ENCODE measurements at regions not wholly inside any gene's neighbourhood (a gene's known extent, or its start where the extent isn't known, plus 50 kb on each side); places are given as distances from the start of the nearest gene placed in this dataset.
A peak's percentile ranks its signal among the peaks of the same experiment; 100 is the strongest.

DNA sequence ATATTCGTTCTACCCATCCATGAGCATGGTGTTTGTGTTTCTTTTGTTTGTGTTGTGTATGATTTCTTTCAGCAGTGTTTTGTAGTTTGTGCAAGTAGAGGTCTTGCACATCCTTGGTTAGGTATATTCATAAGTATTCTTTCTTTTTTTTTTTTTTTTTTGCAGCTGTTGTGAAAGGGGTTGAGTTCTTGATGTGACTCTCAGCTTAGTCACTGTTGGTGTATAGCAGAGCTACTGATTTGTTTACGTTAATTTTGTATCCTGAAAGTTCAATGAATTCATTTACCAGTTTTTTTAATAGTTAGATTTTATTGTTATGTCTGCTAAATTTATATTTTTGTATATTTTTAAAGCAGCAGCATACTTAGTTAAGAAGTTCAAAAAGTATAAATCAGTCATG, 834.4 kb upstream of the NRXN1 start:
- Histone ChIP-seq H3K36me3 (ENCODE audit: control insufficient read depth, insufficient read depth, low read length, severe bottlenecking) (no peaks in the 10 kb centered on the region), H3K9me3 (ENCODE audit: control insufficient read depth, low read length) (no peaks in the 10 kb centered on the region), H3K4me3 (ENCODE audit: low read length) (no peak overlapping the region), H3K27me3 (replicated peaks; ENCODE audit: control insufficient read depth, insufficient read depth, low read length) (no peaks in the 10 kb centered on the region), H3K9ac (ENCODE audit: low read length) (no peak overlapping the region), H3K4me1 (ENCODE audit: control insufficient read depth, insufficient read depth, low read length) (no peaks in the 10 kb centered on the region)
- peak; percentile 6 for DNase-seq (ENCODE audit: low read depth)

DNA sequence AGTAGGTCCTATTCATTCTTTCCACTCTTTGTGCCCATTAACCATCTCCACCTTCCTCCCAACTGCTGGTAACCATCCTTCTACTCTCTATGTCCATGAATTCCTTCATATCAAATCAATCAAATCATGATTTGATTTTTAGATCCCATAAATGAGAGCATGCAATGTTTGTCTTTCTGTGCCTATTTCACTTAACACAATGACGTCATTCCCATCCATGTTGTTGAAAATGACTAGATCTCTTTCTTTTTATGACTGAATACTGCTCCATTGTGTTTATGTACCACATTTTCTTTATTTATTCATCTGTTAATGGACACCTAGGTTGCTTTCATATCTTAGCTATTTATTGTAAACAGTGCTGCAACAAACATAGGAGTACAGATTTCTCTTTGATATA, 827.3 kb upstream of the NRXN1 start:
- Histone ChIP-seq H3K9me3 (ENCODE audit: control insufficient read depth, low read length) (peaks cover 8% of the 10 kb centered on the region), H3K9ac (ENCODE audit: low read length) (no peak overlapping the region)
- DNase-seq (ENCODE audit: low read depth): no peak

DNA sequence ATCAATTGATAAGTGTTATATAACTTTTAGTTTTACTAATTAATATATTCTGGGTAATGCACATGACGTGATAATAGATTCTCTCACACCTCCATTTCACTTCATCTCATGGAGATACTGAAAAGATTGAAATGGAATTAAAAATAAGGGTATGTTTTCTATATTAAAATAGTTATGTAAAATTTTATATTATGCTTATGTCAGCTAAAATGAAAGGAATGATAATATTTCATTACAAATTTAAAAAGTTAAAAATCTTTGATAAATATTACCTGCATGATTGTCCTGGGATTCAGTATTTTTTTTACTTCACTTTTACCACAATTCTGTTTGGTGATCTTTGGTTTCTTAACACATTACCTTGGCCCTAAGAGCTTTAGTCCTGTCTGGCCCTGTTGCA, 823.8 kb upstream of the NRXN1 start:
- Histone ChIP-seq H3K9me3 (ENCODE audit: control insufficient read depth, low read length) (peaks cover 7% of the 10 kb centered on the region), H3K4me3 (ENCODE audit: low read length) (no peak overlapping the region), H3K4me1 (ENCODE audit: control insufficient read depth, insufficient read depth, low read length) (no peaks in the 10 kb centered on the region), H3K36me3 (ENCODE audit: control insufficient read depth, insufficient read depth, low read length, severe bottlenecking) (no peaks in the 10 kb centered on the region), H3K27me3 (replicated peaks; ENCODE audit: control insufficient read depth, insufficient read depth, low read length) (no peaks in the 10 kb centered on the region), H3K9ac (ENCODE audit: low read length) (no peak overlapping the region)
- DNase-seq (ENCODE audit: low read depth): no peak

More for the DNA sequence above, 827.3 kb upstream of the NRXN1 start:
- Histone ChIP-seq H3K4me3 (ENCODE audit: low read length) (no peak overlapping the region), H3K27me3 (replicated peaks; ENCODE audit: control insufficient read depth, insufficient read depth, low read length) (no peaks in the 10 kb centered on the region), H3K4me1 (ENCODE audit: control insufficient read depth, insufficient read depth, low read length) (no peaks in the 10 kb centered on the region), H3K36me3 (ENCODE audit: control insufficient read depth, insufficient read depth, low read length, severe bottlenecking) (no peaks in the 10 kb centered on the region)

DNA sequence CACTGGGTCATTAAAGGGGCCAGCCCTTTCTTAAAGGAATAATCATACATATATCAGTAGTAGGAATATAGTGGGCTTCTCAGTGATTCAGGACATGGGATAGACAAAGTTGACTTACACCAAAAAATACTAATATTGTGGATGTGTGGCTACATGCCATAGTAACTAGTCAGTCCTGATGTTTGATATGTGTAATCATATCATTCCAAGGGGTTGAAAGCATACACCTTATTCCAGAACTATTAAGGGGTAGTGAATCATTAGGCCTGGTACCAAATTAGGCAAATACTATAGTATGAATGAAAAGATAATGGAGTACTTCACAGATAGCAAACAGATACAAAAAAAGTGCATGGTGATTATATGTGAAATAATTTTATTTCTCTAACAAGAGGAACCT, 814.9 kb upstream of the NRXN1 start:
- Histone ChIP-seq H3K9ac (ENCODE audit: low read length) (no peak overlapping the region), H3K9me3 (ENCODE audit: control insufficient read depth, low read length) (peaks cover 11% of the 10 kb centered on the region), H3K4me3 (ENCODE audit: low read length) (no peak overlapping the region), H3K4me1 (ENCODE audit: control insufficient read depth, insufficient read depth, low read length) (no peaks in the 10 kb centered on the region), H3K27me3 (replicated peaks; ENCODE audit: control insufficient read depth, insufficient read depth, low read length) (no peaks in the 10 kb centered on the region), H3K36me3 (ENCODE audit: control insufficient read depth, insufficient read depth, low read length, severe bottlenecking) (no peaks in the 10 kb centered on the region)
- no peak for DNase-seq (ENCODE audit: low read depth)

DNA sequence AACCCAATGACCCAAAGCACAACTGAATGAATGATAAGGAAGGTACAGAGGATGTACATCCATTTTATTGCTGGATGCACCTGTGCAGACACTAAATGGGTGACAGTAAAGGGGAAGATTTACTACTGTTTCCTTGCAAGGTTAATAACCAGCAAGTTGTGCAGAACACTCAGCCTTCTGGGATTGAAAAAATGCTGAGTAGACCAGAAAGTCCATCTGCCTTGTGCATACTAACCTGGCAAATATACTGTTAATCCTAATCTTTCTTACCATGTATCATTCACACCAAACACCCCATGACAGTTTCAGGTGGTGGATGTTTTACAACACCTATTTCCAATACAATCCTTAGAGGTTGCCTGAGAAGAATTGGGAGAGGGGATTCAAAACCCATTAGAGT, 814.1 kb upstream of the NRXN1 start:
- no peaks in the 10 kb centered on the region for H3K27me3 ChIP-seq (replicated peaks; ENCODE audit: control insufficient read depth, insufficient read depth, low read length)
- no peak for DNase-seq (ENCODE audit: low read depth)
- no peak overlapping the region for H3K9ac ChIP-seq (ENCODE audit: low read length)
- peaks cover 15% of the 10 kb centered on the region for H3K9me3 ChIP-seq (ENCODE audit: control insufficient read depth, low read length)
- H3K4me1 ChIP-seq (ENCODE audit: control insufficient read depth, insufficient read depth, low read length): no peaks in the 10 kb centered on the region
- H3K4me3 ChIP-seq (ENCODE audit: low read length): no peak overlapping the region
- H3K36me3 ChIP-seq (ENCODE audit: control insufficient read depth, insufficient read depth, low read length, severe bottlenecking): no peaks in the 10 kb centered on the region

DNA sequence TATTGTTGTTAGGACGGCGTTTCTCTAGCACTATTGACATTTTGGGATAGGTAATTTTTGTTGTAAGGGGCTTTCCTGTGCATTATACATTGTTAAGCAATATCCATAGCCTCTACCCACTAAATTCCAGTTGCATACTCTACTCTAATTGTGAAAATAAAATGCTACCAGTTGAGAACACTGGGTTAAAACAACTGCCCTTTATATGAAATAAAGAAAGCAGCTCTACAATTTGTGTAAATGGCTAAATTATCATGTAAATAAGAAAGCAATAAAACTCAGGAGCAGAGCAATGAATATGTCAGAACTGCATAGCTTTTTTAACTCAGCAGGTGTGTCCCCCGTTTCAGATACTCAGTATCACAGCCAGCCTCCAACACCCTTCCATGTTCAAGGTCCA, 812.7 kb upstream of the NRXN1 start:
- Histone ChIP-seq H3K4me1 (ENCODE audit: control insufficient read depth, insufficient read depth, low read length) (no peaks in the 10 kb centered on the region), H3K9ac (ENCODE audit: low read length) (no peak overlapping the region), H3K27me3 (replicated peaks; ENCODE audit: control insufficient read depth, insufficient read depth, low read length) (no peaks in the 10 kb centered on the region), H3K4me3 (ENCODE audit: low read length) (no peak overlapping the region), H3K36me3 (ENCODE audit: control insufficient read depth, insufficient read depth, low read length, severe bottlenecking) (no peaks in the 10 kb centered on the region), H3K9me3 (ENCODE audit: control insufficient read depth, low read length) (peaks cover 15% of the 10 kb centered on the region)
- DNase-seq (ENCODE audit: low read depth): no peak

DNA sequence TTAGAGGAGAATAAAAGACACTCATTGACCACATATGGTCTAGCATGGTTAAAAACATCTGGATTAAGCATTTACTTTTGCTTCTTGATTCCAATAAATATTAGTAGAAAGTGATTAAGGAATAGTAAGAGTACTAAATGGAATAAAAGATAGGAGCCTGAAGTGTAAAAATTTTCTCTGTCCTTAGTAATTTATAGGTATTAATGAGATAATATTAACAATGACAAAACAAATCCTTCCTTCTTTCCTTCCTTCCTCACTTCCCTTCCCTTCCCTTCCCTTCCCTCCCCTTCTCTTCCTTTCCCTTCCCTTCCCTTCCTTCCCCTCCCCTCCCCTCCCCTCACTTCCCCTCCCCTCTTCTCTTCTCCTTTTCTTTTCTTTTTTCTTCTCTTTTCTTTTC, 797.5 kb upstream of the NRXN1 start:
- Histone ChIP-seq H3K27me3 (replicated peaks; ENCODE audit: control insufficient read depth, insufficient read depth, low read length) (no peaks in the 10 kb centered on the region), H3K4me1 (ENCODE audit: control insufficient read depth, insufficient read depth, low read length) (no peaks in the 10 kb centered on the region), H3K9me3 (ENCODE audit: control insufficient read depth, low read length) (no peaks in the 10 kb centered on the region), H3K4me3 (ENCODE audit: low read length) (no peak overlapping the region), H3K9ac (ENCODE audit: low read length) (no peak overlapping the region), H3K36me3 (ENCODE audit: control insufficient read depth, insufficient read depth, low read length, severe bottlenecking) (no peaks in the 10 kb centered on the region)
- no peak for DNase-seq (ENCODE audit: low read depth)

DNA sequence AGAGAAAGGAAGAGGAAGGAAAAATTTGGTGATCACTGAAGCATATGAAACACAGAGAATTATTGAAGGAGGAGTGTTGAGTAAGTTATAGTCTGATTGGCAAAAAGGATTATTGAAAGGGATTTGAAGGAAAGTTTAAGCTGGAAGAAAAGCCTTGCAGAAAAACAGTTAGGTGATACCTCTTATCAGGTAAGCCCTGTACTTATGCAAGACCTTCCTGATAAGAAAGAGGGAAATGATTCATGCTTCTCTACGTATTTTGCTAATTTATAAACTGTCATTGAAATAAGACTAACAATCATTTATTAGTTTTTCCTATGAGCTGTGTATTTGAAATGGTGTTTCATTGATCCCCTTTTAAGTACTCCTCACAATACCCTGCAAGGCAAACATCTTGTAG, 793.9 kb upstream of the NRXN1 start:
- Histone ChIP-seq H3K9ac (ENCODE audit: low read length) (no peak overlapping the region), H3K4me1 (ENCODE audit: control insufficient read depth, insufficient read depth, low read length) (no peaks in the 10 kb centered on the region), H3K27me3 (replicated peaks; ENCODE audit: control insufficient read depth, insufficient read depth, low read length) (no peaks in the 10 kb centered on the region), H3K4me3 (ENCODE audit: low read length) (no peak overlapping the region), H3K36me3 (ENCODE audit: control insufficient read depth, insufficient read depth, low read length, severe bottlenecking) (no peaks in the 10 kb centered on the region), H3K9me3 (ENCODE audit: control insufficient read depth, low read length) (no peaks in the 10 kb centered on the region)
- no peak for DNase-seq (ENCODE audit: low read depth)

DNA sequence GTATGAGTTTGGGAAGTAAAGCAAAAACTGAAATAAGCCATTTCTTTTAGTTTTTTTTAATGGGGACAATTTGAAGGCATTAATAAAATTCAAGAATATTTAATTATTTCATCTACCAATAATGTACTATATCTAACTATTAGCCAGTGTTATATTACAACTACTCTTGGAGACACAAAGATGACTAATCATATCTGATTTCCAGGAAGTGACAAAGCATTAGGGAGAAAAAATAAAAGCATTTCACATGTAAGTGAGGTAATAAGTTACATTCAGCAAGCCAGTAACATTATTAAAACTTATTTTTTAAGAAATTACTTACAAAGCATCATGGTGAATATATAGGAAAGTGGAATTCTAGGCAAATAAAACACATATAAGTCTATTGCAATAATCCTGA, 781.3 kb upstream of the NRXN1 start:
- Histone ChIP-seq H3K9ac (ENCODE audit: low read length) (no peak overlapping the region), H3K9me3 (ENCODE audit: control insufficient read depth, low read length) (no peaks in the 10 kb centered on the region), H3K27me3 (replicated peaks; ENCODE audit: control insufficient read depth, insufficient read depth, low read length) (no peaks in the 10 kb centered on the region), H3K4me1 (ENCODE audit: control insufficient read depth, insufficient read depth, low read length) (peaks cover 14% of the 10 kb centered on the region), H3K4me3 (ENCODE audit: low read length) (no peak overlapping the region), H3K36me3 (ENCODE audit: control insufficient read depth, insufficient read depth, low read length, severe bottlenecking) (no peaks in the 10 kb centered on the region)
- peak; percentile 48 for DNase-seq (ENCODE audit: low read depth)

DNA sequence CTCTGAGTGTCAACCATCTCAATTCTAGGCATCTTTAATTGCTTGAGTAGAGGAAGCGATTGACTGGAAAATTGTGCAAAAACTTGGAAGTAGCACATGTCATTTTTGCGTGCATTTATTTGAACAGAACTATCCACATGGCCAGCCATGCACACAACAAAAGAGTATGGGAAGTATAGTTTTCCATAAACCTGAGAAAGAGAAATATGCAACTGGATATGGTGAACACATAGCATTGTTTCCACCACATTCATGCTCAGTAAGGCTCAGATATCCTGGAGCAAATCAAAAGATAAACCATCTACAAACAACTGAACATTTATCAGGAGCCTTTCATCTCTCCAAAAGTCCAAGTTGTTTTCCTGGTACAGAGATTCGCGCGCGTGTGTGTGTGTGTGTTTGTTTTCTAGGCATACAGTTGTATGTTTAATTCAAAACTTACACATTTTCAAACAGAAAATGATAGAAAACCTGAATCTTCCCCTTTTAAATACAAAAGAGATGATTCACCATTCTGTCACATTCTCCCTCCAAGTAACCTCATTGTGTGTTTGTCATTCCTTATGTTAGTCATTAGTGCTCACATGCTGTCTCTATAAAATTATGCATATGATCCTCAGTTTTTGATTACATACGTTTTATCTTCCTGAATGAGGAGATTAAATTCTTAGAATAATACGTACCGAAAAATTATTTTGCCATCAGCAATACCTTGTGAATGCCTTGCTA, 780.4 kb upstream of the NRXN1 start:
- H3K36me3 ChIP-seq (ENCODE audit: control insufficient read depth, insufficient read depth, low read length, severe bottlenecking): no peaks in the 10 kb centered on the region
- H3K4me1 ChIP-seq (ENCODE audit: control insufficient read depth, insufficient read depth, low read length): peaks cover 14% of the 10 kb centered on the region
- H3K27me3 ChIP-seq (replicated peaks; ENCODE audit: control insufficient read depth, insufficient read depth, low read length): no peaks in the 10 kb centered on the region

DNA sequence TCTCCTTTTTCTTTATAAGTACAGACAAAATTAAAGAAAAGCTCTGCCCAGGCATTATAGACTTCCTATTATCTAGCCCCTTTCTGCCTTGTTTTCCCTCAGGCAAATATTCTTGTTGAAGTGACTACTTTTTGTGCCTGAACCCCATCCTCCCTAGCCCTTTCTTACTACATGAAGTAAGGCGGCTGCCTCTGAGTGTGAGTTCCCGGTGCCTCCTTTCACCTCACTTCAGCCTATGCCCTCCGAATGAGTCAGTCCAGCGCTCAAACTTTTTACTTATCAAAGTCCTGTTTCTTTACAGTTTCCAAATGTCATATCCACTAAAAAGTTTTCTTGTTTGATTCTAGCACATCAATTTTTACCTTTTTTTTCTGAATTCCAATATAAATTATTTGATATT, 778.3 kb upstream of the NRXN1 start:
- no peak for DNase-seq (ENCODE audit: low read depth)
- Histone ChIP-seq H3K36me3 (ENCODE audit: control insufficient read depth, insufficient read depth, low read length, severe bottlenecking) (no peaks in the 10 kb centered on the region), H3K4me1 (ENCODE audit: control insufficient read depth, insufficient read depth, low read length) (peaks cover 14% of the 10 kb centered on the region), H3K4me3 (ENCODE audit: low read length) (no peak overlapping the region), H3K27me3 (replicated peaks; ENCODE audit: control insufficient read depth, insufficient read depth, low read length) (no peaks in the 10 kb centered on the region), H3K9me3 (ENCODE audit: control insufficient read depth, low read length) (no peaks in the 10 kb centered on the region), H3K9ac (ENCODE audit: low read length) (no peak overlapping the region)

More for the DNA sequence above, 780.4 kb upstream of the NRXN1 start:
- peak; percentile 54 for DNase-seq (ENCODE audit: low read depth)
- Histone ChIP-seq H3K9me3 (ENCODE audit: control insufficient read depth, low read length) (no peaks in the 10 kb centered on the region), H3K4me3 (ENCODE audit: low read length) (no peak overlapping the region), H3K9ac (ENCODE audit: low read length) (no peak overlapping the region)

DNA sequence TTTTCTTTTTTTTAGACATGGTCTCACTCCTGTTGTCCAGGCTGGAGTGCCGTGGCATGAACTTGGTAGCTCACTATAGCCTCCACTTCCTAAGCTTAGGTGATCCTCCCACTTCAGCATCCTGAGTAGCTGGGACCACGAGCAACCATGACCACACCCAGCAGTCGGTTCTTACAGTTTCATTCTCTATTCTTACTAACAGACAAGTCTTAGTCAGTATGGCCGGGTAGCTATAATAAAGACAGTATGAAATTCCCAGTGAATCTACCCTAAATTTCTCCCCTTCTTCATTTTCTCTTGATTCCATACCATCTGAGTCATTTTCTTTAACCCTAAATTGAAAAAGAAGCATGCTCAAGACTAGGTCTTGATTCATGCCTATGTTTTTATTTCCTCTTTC, 775.3 kb upstream of the NRXN1 start:
- no peak overlapping the region for H3K4me3 ChIP-seq (ENCODE audit: low read length)
- no peaks in the 10 kb centered on the region for H3K9me3 ChIP-seq (ENCODE audit: control insufficient read depth, low read length)

More for the DNA sequence above, 775.3 kb upstream of the NRXN1 start:
- Histone ChIP-seq H3K36me3 (ENCODE audit: control insufficient read depth, insufficient read depth, low read length, severe bottlenecking) (no peaks in the 10 kb centered on the region), H3K9ac (ENCODE audit: low read length) (no peak overlapping the region), H3K27me3 (replicated peaks; ENCODE audit: control insufficient read depth, insufficient read depth, low read length) (no peaks in the 10 kb centered on the region), H3K4me1 (ENCODE audit: control insufficient read depth, insufficient read depth, low read length) (peaks cover under 1% of the 10 kb centered on the region)
- no peak for DNase-seq (ENCODE audit: low read depth)
